Activated CD4-positive, alpha-beta T cell treated with anti-CD3 and anti-CD28 coated beads, Interleukin-2, amount 10 ng/mL, durations not matched to agents 7 days and 5 days (primary cell): ENCODE measurements at regions not wholly inside any gene's neighbourhood (a gene's known extent, or its start where the extent isn't known, plus 50 kb on each side); places are given as distances from the start of the nearest gene placed in this dataset.

Experiments used
- CTCF ChIA-PET: fragments of 350-600 bp; sonication (Branson Sonifier 250); formaldehyde crosslinking; loops from one replicate; lab custom pipeline; 2021; ENCODE audit warnings: antibody characterized with exemption; lab: Charles Lee
- POLR2A ChIA-PET: fragments of 350-600 bp; sonication (Branson Sonifier 250); formaldehyde crosslinking; loops from one replicate; lab custom pipeline; 2021; ENCODE audit warnings: antibody characterized with exemption; lab: Charles Lee
- DNase-seq: peaks from one replicate; pipeline ENCODE4 v3.0.0-alpha.2; 2020
- H3K27ac Mint-ChIP-seq: one replicate; pipeline ENCODE4 v1.8.0; 2021; ENCODE audit warnings: mild to moderate bottlenecking, moderate library complexity, mixed read lengths
- H3K27me3 Mint-ChIP-seq: one replicate; pipeline ENCODE4 v1.8.0; 2021; ENCODE audit warnings: mixed read lengths
- H3K36me3 Mint-ChIP-seq: one replicate; pipeline ENCODE4 v1.8.0; 2021; ENCODE audit warnings: low read depth, mixed read lengths
- H3K4me1 Mint-ChIP-seq: one replicate; pipeline ENCODE4 v1.8.0; 2021; ENCODE audit warnings: mixed read lengths
- H3K4me3 Mint-ChIP-seq: one replicate; pipeline ENCODE4 v1.8.0; 2021; ENCODE audit warnings: mild to moderate bottlenecking, moderate library complexity, mixed read lengths
- H3K9me3 Mint-ChIP-seq: one replicate; pipeline ENCODE4 v1.8.0; 2021; ENCODE audit warnings: mixed read lengths

- no peak overlapping the region for H3K27ac Mint-ChIP-seq
Measured at GRCh38 chr2:147330925-147331324, 513.9 kb upstream of the ACVR2A start.

GRCh38 chr2:147327613-147328012, 517.2 kb upstream of the ACVR2A start:
- CTCF ChIA-PET, result no interaction called here
- POLR2A ChIA-PET, result no interaction called here
- peaks cover 34% of the 10 kb centered on the region for H3K4me1 Mint-ChIP-seq
- H3K9me3 Mint-ChIP-seq, result peaks cover 6% of the 10 kb centered on the region
- H3K36me3 Mint-ChIP-seq, result peaks cover 11% of the 10 kb centered on the region
- peaks cover 2% of the 10 kb centered on the region for H3K27me3 Mint-ChIP-seq
- no peak for DNase-seq
- H3K27ac Mint-ChIP-seq, result peak overlapping the region; percentile 0
- H3K4me3 Mint-ChIP-seq, result no peak overlapping the region

More at GRCh38 chr2:147330925-147331324, 513.9 kb upstream of the ACVR2A start:
- no peak for DNase-seq
- CTCF ChIA-PET, result no interaction called here
- peaks cover 4% of the 10 kb centered on the region for H3K36me3 Mint-ChIP-seq
- H3K4me3 Mint-ChIP-seq, result no peak overlapping the region
- H3K4me1 Mint-ChIP-seq, result peaks cover 38% of the 10 kb centered on the region
- POLR2A ChIA-PET, result no interaction called here
- peaks cover 8% of the 10 kb centered on the region for H3K27me3 Mint-ChIP-seq
- no peaks in the 10 kb centered on the region for H3K9me3 Mint-ChIP-seq

DNA sequence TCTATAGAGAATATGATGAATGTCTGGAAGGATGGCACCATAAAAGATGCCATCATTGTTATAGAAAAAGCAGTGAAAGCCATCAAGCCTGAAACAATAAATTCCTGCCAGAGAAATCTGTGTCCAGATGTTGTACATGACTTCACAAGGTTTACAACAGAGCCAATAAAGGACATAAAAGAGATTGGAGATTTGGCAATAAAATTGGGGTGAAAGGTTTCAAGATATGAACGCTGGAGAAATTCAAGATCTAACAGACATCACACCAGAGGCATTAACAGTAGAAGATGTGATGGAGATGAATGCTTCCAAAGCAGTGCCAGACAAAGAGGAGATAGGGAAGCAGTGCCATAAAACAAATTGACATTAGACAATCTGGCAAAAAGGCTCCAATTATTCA, 518.8 kb upstream of the ACVR2A start:
- CTCF ChIA-PET, result interaction anchor here (0.7 kb wide), 1 partner anchor 549 kb away, joined by 3 read pairs; no protein-coding TSS in a partner anchor
- peaks cover 19% of the 10 kb centered on the region for H3K4me1 Mint-ChIP-seq
- H3K36me3 Mint-ChIP-seq, result peaks cover 16% of the 10 kb centered on the region
- no peak overlapping the region for H3K4me3 Mint-ChIP-seq
- peaks cover 16% of the 10 kb centered on the region for H3K9me3 Mint-ChIP-seq
- H3K27me3 Mint-ChIP-seq, result no peaks in the 10 kb centered on the region
- no peak overlapping the region for H3K27ac Mint-ChIP-seq
- POLR2A ChIA-PET, result no interaction called here
- DNase-seq, result no peak

DNA sequence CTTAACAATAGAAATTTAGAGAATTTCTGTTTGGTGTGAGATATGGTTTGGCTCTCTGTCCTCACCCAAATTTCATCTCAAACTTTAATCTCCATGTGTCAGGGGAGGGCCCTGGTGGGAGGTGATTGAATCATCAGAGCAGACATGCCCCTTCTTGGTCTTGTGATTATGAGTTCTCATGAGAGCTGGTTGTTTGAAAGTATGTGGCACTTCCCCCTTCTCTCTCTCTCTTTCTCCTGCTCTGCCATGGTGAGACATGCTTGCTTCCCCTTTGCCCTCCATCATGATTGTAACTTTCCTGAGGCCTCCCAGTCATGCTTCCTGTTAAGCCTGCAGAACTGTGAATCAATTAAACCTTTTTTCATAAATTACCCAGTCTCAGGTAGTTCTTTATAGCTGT, 524.7 kb upstream of the ACVR2A start:
- CTCF ChIA-PET, result interaction anchor here (1.0 kb wide), 1 partner anchor 17 kb away, joined by 3 read pairs; no protein-coding TSS in a partner anchor
- POLR2A ChIA-PET, result no interaction called here
- H3K36me3 Mint-ChIP-seq, result peaks cover 29% of the 10 kb centered on the region
- H3K27me3 Mint-ChIP-seq, result no peaks in the 10 kb centered on the region
- no peaks in the 10 kb centered on the region for H3K4me1 Mint-ChIP-seq
- no peak overlapping the region for H3K4me3 Mint-ChIP-seq
- DNase-seq, result no peak
- H3K9me3 Mint-ChIP-seq, result peaks cover 50% of the 10 kb centered on the region
- H3K27ac Mint-ChIP-seq, result peak overlapping the region; percentile 10

- Mint-ChIP-seq H3K36me3 (peaks cover 3% of the 10 kb centered on the region), H3K4me3 (no peak overlapping the region), H3K27me3 (no peaks in the 10 kb centered on the region), H3K9me3 (peaks cover 12% of the 10 kb centered on the region), H3K27ac (no peak overlapping the region), H3K4me1 (no peaks in the 10 kb centered on the region)
- DNase-seq, result no peak
- POLR2A ChIA-PET, result no interaction called here
- CTCF ChIA-PET, result no interaction called here
Measured at GRCh38 chr2:147311058-147311430, 533.8 kb upstream of the ACVR2A start.

DNA sequence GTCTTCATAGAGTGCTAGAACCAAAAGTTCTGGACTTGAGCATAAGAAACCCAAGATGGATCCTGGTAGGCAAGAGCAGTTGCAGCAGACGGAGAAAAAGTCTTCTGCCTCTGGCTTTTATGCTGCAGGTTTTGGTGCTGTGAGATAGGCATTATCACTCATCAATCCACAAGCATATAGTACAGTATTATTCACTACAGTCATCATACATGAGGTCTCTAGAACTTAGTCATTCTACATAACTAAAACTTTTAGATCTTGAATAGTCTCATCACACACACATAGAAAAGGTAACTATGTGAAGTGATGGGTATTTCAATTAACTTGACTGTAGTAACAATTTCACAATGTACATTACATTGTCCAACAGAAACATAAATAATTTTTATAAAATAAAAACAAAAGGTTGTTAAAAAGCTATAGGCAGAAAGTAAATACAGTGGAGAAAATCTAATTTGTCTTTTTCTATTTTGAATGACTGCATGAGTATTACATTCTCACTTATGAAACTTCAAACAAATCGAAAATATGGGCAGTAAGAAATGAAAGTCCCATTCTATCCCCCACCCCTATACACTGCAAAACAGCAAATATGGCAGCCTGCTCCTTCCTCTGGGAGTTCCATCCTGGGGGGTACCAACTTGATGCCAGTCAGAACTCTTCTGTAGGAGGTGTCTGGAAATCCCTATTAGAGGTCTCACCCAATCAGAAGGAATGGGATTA, 534.3 kb upstream of the ACVR2A start:
- Mint-ChIP-seq H3K27me3 (no peaks in the 10 kb centered on the region), H3K4me3 (no peak overlapping the region), H3K36me3 (peaks cover 3% of the 10 kb centered on the region), H3K27ac (no peak overlapping the region), H3K9me3 (peaks cover 12% of the 10 kb centered on the region), H3K4me1 (no peaks in the 10 kb centered on the region)
- ChIA-PET CTCF (no interaction called here), POLR2A (no interaction called here)
- no peak for DNase-seq

DNA sequence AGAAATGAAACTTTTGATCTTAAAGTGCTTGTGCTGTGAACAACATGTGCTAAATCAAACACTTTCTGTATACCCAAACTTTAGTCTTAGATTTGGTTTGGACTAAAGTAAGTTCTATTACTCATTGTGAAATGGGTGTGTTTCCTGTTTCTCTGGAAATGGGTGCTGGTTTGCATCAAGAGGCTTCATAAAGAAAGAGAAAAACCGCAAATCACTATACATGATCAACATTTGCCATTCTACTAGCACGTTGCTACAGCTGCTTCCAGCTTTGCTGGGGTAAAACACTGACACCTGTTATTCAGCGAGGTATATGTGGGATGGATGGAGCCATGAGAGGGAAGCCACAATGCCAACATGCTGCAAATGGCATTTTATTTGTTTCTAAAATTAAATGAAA, 547.0 kb upstream of the ACVR2A start:
- Mint-ChIP-seq H3K4me1 (peaks cover 71% of the 10 kb centered on the region), H3K9me3 (peaks cover 27% of the 10 kb centered on the region), H3K36me3 (peaks cover 57% of the 10 kb centered on the region), H3K27ac (peak overlapping the region; percentile 92), H3K4me3 (no peak overlapping the region), H3K27me3 (peaks cover 4% of the 10 kb centered on the region)
- ChIA-PET CTCF (interaction anchor here (0.8 to 2.0 kb wide), 2 partner anchors 9 to 41 kb away, joined by 3 to 5 read pairs; no protein-coding TSS in a partner anchor), POLR2A (no interaction called here)
- DNase-seq, result peak; percentile 61

DNA sequence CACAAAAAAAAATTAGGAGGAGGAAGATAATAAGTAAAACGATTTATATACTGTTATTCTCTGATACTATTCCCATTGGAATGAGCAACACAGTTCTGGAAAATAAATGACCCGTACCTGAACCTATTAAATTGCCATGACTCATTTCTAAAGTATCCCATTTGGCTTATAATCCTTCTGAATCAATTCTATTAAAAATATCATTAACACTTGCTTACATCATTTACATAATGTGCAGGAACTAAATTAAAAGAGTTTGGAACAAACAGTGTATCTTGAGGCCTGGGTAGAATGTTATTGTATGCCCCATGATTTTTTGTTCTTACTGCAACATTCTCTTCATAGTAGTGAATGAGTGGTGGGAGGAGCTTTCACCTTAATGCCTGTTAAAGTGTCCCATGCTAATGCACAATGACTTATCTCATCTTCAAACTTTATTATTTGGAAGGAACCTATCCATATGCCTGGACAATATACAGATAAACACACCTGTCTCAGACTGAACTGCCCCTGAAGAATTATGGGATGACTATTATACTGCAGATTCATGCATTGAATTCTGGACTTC, 549.9 kb upstream of the ACVR2A start:
- H3K27ac Mint-ChIP-seq, result peak overlapping the region; percentile 65
- ChIA-PET CTCF (no interaction called here), POLR2A (no interaction called here)
- peaks cover 57% of the 10 kb centered on the region for H3K36me3 Mint-ChIP-seq
- H3K4me1 Mint-ChIP-seq, result peaks cover 82% of the 10 kb centered on the region
- H3K4me3 Mint-ChIP-seq, result no peak overlapping the region
- H3K27me3 Mint-ChIP-seq, result no peaks in the 10 kb centered on the region
- peaks cover 26% of the 10 kb centered on the region for H3K9me3 Mint-ChIP-seq
- no peak for DNase-seq

DNA sequence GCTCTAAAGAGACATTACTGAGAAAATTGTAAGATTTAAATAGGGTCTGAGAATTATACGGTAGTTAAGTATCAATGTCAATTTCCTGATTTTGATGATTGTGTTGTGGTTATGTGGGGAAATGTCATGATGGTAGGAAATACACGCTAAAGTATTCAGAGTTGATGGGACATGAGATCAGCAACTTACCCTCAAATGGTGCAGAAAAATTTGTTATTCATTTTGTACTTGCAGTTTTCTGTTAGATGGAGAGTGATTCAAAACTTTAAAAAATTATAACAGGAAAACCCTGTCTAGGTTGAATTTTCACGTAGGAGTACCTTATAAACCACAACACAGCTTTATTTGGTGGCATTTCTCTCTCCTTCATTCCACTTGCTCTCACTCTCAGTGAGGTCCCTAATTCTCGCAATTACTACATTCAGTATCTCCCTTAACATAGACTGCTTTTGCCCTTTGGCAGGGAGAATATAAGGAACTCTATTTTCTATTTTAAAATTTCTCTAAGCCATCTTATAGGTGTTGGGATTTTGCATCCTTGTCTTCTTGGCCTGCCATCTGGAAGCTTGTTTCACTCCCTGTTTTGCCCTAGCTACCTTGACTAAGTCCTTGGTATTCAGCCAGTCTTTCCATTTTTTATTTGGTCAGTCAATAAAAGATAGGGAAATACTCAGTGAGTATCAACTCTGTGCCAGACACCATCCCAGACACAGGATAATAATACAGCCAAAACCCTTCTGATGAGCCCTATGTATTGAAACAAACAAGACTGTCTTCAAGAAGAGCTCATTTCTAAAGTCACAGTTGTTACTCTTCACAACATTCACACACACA, 550.6 kb upstream of the ACVR2A start:
- H3K27me3 Mint-ChIP-seq, result no peaks in the 10 kb centered on the region
- H3K9me3 Mint-ChIP-seq, result peaks cover 28% of the 10 kb centered on the region
- H3K4me1 Mint-ChIP-seq, result peaks cover 85% of the 10 kb centered on the region
- peak overlapping the region; percentile 72 for H3K27ac Mint-ChIP-seq
- ChIA-PET POLR2A (no interaction called here), CTCF (interaction anchor here (0.6 kb wide), 1 partner anchor 388 kb away, joined by 4 read pairs; no protein-coding TSS in a partner anchor)
- H3K4me3 Mint-ChIP-seq, result no peak overlapping the region
- no peak for DNase-seq
- peaks cover 60% of the 10 kb centered on the region for H3K36me3 Mint-ChIP-seq

DNA sequence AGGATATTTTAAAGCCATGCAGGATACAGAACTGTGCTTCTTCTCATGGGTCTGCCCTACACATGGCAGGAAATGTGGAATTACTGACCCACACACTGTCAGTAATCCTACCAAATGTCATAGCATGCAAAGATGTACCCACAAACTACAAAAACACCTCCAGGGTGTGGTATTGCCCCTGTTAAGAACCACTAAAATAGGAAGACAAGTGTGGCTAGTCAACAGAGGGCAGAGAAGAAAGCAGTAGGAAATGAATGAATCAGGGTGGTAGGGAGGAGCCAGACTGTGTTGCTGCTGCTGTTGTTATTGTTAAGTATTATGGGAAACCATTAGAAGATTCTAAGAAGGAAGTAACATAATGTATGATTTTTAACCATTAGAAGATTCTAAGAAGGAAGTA, 556.7 kb upstream of the ACVR2A start:
- Mint-ChIP-seq H3K4me1 (peaks cover 48% of the 10 kb centered on the region), H3K9me3 (peaks cover 26% of the 10 kb centered on the region), H3K36me3 (peaks cover 34% of the 10 kb centered on the region), H3K4me3 (no peak overlapping the region), H3K27ac (peak overlapping the region; percentile 86), H3K27me3 (peaks cover 6% of the 10 kb centered on the region)
- DNase-seq, result peak; percentile 60
- ChIA-PET CTCF (interaction anchor here (0.7 kb wide), 1 partner anchor 13 kb away, joined by 3 read pairs; no protein-coding TSS in a partner anchor), POLR2A (no interaction called here)

GRCh38 chr2:147275943-147276342, 568.9 kb upstream of the ACVR2A start:
- Mint-ChIP-seq H3K4me3 (no peak overlapping the region), H3K27me3 (peaks cover 6% of the 10 kb centered on the region), H3K4me1 (peaks cover 1% of the 10 kb centered on the region), H3K9me3 (peaks cover 17% of the 10 kb centered on the region), H3K36me3 (peaks cover 3% of the 10 kb centered on the region), H3K27ac (no peak overlapping the region)
- no peak for DNase-seq
- POLR2A ChIA-PET, result no interaction called here
- CTCF ChIA-PET, result interaction anchor here (1.3 kb wide), 1 partner anchor 47 kb away, joined by 3 read pairs; no protein-coding TSS in a partner anchor

GRCh38 chr2:147273628-147274027, 571.2 kb upstream of the ACVR2A start:
- Mint-ChIP-seq H3K9me3 (peaks cover 33% of the 10 kb centered on the region), H3K4me1 (peaks cover 1% of the 10 kb centered on the region), H3K27ac (no peak overlapping the region), H3K4me3 (no peak overlapping the region), H3K36me3 (peaks cover 12% of the 10 kb centered on the region), H3K27me3 (peaks cover 4% of the 10 kb centered on the region)
- ChIA-PET POLR2A (no interaction called here), CTCF (no interaction called here)
- DNase-seq, result no peak

GRCh38 chr2:147273106-147273505, 571.7 kb upstream of the ACVR2A start:
- ChIA-PET POLR2A (no interaction called here), CTCF (no interaction called here)
- Mint-ChIP-seq H3K27ac (no peak overlapping the region), H3K4me3 (no peak overlapping the region), H3K4me1 (peaks cover 1% of the 10 kb centered on the region), H3K36me3 (peaks cover 14% of the 10 kb centered on the region), H3K27me3 (peaks cover 4% of the 10 kb centered on the region), H3K9me3 (peaks cover 34% of the 10 kb centered on the region)
- no peak for DNase-seq
